Rectal smooth muscle tissue (tissue), 1 donor: ENCODE measurements at regions not wholly inside any gene's neighbourhood (a gene's known extent, or its start where the extent isn't known, plus 50 kb on each side); places are given as distances from the start of the nearest gene placed in this dataset.

Experiments used
- H3K27ac ChIP-seq: one replicate; pipeline ENCODE4 v1.7.0; 2013; ENCODE audit warnings: low read depth, low read length, inconsistent platforms
- H3K27me3 ChIP-seq: one replicate; pipeline ENCODE4 v1.7.0; 2013; ENCODE audit warnings: low read length; ENCODE audit not compliant: control insufficient read depth, insufficient read depth
- H3K36me3 ChIP-seq: one replicate; pipeline ENCODE4 v1.7.0; 2013; ENCODE audit warnings: low read length; ENCODE audit not compliant: control insufficient read depth, insufficient read depth
- H3K4me1 ChIP-seq: one replicate; pipeline ENCODE4 v1.7.0; 2013; ENCODE audit warnings: low read length; ENCODE audit not compliant: control insufficient read depth, insufficient read depth
- H3K4me3 ChIP-seq: one replicate; pipeline ENCODE4 v1.7.0; 2013; ENCODE audit warnings: low read length
- H3K9ac ChIP-seq: one replicate; pipeline ENCODE4 v1.7.0; 2013; ENCODE audit warnings: low read length

GRCh38 chr10:55283031-55283430, 482.0 kb upstream of the PCDH15 start:
- H3K4me1 ChIP-seq: no peaks in the 10 kb centered on the region
- no peaks in the 10 kb centered on the region for H3K36me3 ChIP-seq
- no peak overlapping the region for H3K27ac ChIP-seq
- no peak overlapping the region for H3K9ac ChIP-seq
- H3K27me3 ChIP-seq: no peaks in the 10 kb centered on the region
- no peak overlapping the region for H3K4me3 ChIP-seq

- H3K27ac ChIP-seq: no peak overlapping the region
- H3K27me3 ChIP-seq: no peaks in the 10 kb centered on the region
- H3K36me3 ChIP-seq: no peaks in the 10 kb centered on the region
- H3K9ac ChIP-seq: no peak overlapping the region
- no peak overlapping the region for H3K4me3 ChIP-seq
- H3K4me1 ChIP-seq: no peaks in the 10 kb centered on the region
Measured at GRCh38 chr10:55280696-55281095, 479.7 kb upstream of the PCDH15 start.

- no peaks in the 10 kb centered on the region for H3K4me1 ChIP-seq
- no peak overlapping the region for H3K9ac ChIP-seq
- H3K4me3 ChIP-seq: no peak overlapping the region
- no peaks in the 10 kb centered on the region for H3K36me3 ChIP-seq
- H3K27me3 ChIP-seq: no peaks in the 10 kb centered on the region
- H3K27ac ChIP-seq: no peak overlapping the region
Measured at GRCh38 chr10:55277549-55277948, 476.5 kb upstream of the PCDH15 start.

- Histone ChIP-seq H3K36me3 (no peaks in the 10 kb centered on the region), H3K27me3 (no peaks in the 10 kb centered on the region), H3K27ac (no peak overlapping the region), H3K4me3 (no peak overlapping the region), H3K9ac (no peak overlapping the region), H3K4me1 (no peaks in the 10 kb centered on the region)
Measured at GRCh38 chr10:55274367-55274766, 473.3 kb upstream of the PCDH15 start.

GRCh38 chr10:55273946-55274345, 472.9 kb upstream of the PCDH15 start:
- Histone ChIP-seq H3K4me1 (no peaks in the 10 kb centered on the region), H3K27me3 (no peaks in the 10 kb centered on the region), H3K36me3 (no peaks in the 10 kb centered on the region), H3K4me3 (no peak overlapping the region), H3K9ac (no peak overlapping the region), H3K27ac (no peak overlapping the region)

GRCh38 chr10:55272886-55273285, 471.9 kb upstream of the PCDH15 start:
- Histone ChIP-seq H3K36me3 (no peaks in the 10 kb centered on the region), H3K4me3 (no peak overlapping the region), H3K4me1 (no peaks in the 10 kb centered on the region), H3K27ac (no peak overlapping the region), H3K27me3 (no peaks in the 10 kb centered on the region), H3K9ac (no peak overlapping the region)

- Histone ChIP-seq H3K27ac (no peak overlapping the region), H3K9ac (no peak overlapping the region), H3K27me3 (no peaks in the 10 kb centered on the region), H3K4me3 (no peak overlapping the region), H3K36me3 (no peaks in the 10 kb centered on the region), H3K4me1 (no peaks in the 10 kb centered on the region)
Measured at GRCh38 chr10:55266797-55267196, 465.8 kb upstream of the PCDH15 start.

- Histone ChIP-seq H3K27me3 (no peaks in the 10 kb centered on the region), H3K36me3 (no peaks in the 10 kb centered on the region), H3K4me3 (no peak overlapping the region), H3K4me1 (no peaks in the 10 kb centered on the region), H3K27ac (no peak overlapping the region), H3K9ac (no peak overlapping the region)
Measured at GRCh38 chr10:55263327-55263726, 462.3 kb upstream of the PCDH15 start.

GRCh38 chr10:55242544-55242943, 441.5 kb upstream of the PCDH15 start:
- H3K4me1 ChIP-seq: no peaks in the 10 kb centered on the region
- no peaks in the 10 kb centered on the region for H3K27me3 ChIP-seq
- no peak overlapping the region for H3K27ac ChIP-seq
- no peak overlapping the region for H3K4me3 ChIP-seq
- H3K36me3 ChIP-seq: no peaks in the 10 kb centered on the region
- H3K9ac ChIP-seq: no peak overlapping the region

- H3K9ac ChIP-seq: no peak overlapping the region
Measured at GRCh38 chr10:55237462-55237861, 436.4 kb upstream of the PCDH15 start.

GRCh38 chr10:55233505-55233904, 432.5 kb upstream of the PCDH15 start:
- Histone ChIP-seq H3K4me3 (no peak overlapping the region), H3K9ac (no peak overlapping the region)

More at GRCh38 chr10:55237462-55237861, 436.4 kb upstream of the PCDH15 start:
- Histone ChIP-seq H3K27ac (no peak overlapping the region), H3K4me1 (no peaks in the 10 kb centered on the region), H3K4me3 (no peak overlapping the region), H3K36me3 (no peaks in the 10 kb centered on the region), H3K27me3 (no peaks in the 10 kb centered on the region)

GRCh38 chr10:55233090-55233489, 432.1 kb upstream of the PCDH15 start:
- no peak overlapping the region for H3K4me3 ChIP-seq
- no peak overlapping the region for H3K9ac ChIP-seq
- H3K27me3 ChIP-seq: no peaks in the 10 kb centered on the region
- no peaks in the 10 kb centered on the region for H3K4me1 ChIP-seq
- no peak overlapping the region for H3K27ac ChIP-seq
- H3K36me3 ChIP-seq: no peaks in the 10 kb centered on the region

More at GRCh38 chr10:55233505-55233904, 432.5 kb upstream of the PCDH15 start:
- Histone ChIP-seq H3K4me1 (no peaks in the 10 kb centered on the region), H3K27me3 (no peaks in the 10 kb centered on the region), H3K36me3 (no peaks in the 10 kb centered on the region), H3K27ac (no peak overlapping the region)

- H3K4me1 ChIP-seq: no peaks in the 10 kb centered on the region
- no peak overlapping the region for H3K9ac ChIP-seq
- H3K36me3 ChIP-seq: no peaks in the 10 kb centered on the region
- no peak overlapping the region for H3K27ac ChIP-seq
- no peak overlapping the region for H3K4me3 ChIP-seq
- H3K27me3 ChIP-seq: no peaks in the 10 kb centered on the region
Measured at GRCh38 chr10:55232553-55232952, 431.5 kb upstream of the PCDH15 start.
